Ovary (tissue), 7 donors: ENCODE measurements at regions not wholly inside any gene's neighbourhood (a gene's known extent, or its start where the extent isn't known, plus 50 kb on each side); places are given as distances from the start of the nearest gene placed in this dataset.

Experiments
- DNase-seq, 5 donors: peaks; one replicate each; pipeline ENCODE4 v3.0.0-alpha.2; 2019 to 2020
- H3K27ac ChIP-seq, 2 donors: fragments of 200-600 bp; one replicate each; pipeline versions ENCODE4 v1.5.1 to v1.8.0; 2019 to 2022
- H3K27me3 ChIP-seq: fragments of 200-600 bp; one replicate; pipeline ENCODE4 v1.8.0; 2022
- H3K36me3 ChIP-seq: fragments of 200-600 bp; sonication (generic); one replicate; pipeline ENCODE4 v1.5.1; 2019
- H3K4me1 ChIP-seq: one replicate; pipeline ENCODE4 v1.8.1; 2013; ENCODE audit warnings: mild to moderate bottlenecking, moderate library complexity; ENCODE audit not compliant: insufficient read depth
- H3K4me3 ChIP-seq: fragments of 200-600 bp; sonication (generic); one replicate; pipeline ENCODE4 v1.5.1; 2017
- H3K9me3 ChIP-seq, 2 donors: fragments of 200-600 bp in 1 of 2; sonication (generic) in 1 of 2; one replicate each; pipeline versions ENCODE4 v1.5.1 to v1.8.1; 2013 to 2019; ENCODE audit warnings: mild to moderate bottlenecking in 1 of 2, moderate library complexity in 1 of 2
- CTCF ChIP-seq, 3 donors: fragments of 450-650 bp in 2 of 3; fragments of 200-600 bp in 1 of 3; IDR thresholded peaks; one replicate each; pipeline versions ENCODE4 v1.5.1 to v1.8.0; 2016 to 2022; ENCODE audit warnings: antibody characterized with exemption in 3 of 3, mild to moderate bottlenecking in 1 of 3
- EP300 ChIP-seq: sonication (generic); formaldehyde crosslinking; IDR thresholded peaks from one replicate; pipeline ENCODE4 v1.6.1; 2017; ENCODE audit warnings: antibody characterized with exemption
- POLR2A ChIP-seq: fragments of 450-650 bp; IDR thresholded peaks from one replicate; pipeline ENCODE4 v1.6.1; 2017; ENCODE audit warnings: antibody characterized with exemption, mild to moderate bottlenecking, moderate library complexity
- WGBS, 3 donors: extraction: QIAGEN DNeasy Blood & Tissue Kit in 1 of 3; methylation state at CpG; one replicate each; pipeline versions ENCODE4 v1.1.5 to v1.1.7; 2013 to 2017; 5-methylcytosine and 5-hydroxymethylcytosine counted together
- intact Hi-C, 4 donors: fragments of 100-400 bp; cut with DNase I; formaldehyde crosslinking; loops; one replicate each; pipeline versions ENCODE4 v1.11.0 to v1.15.1; 2022 to 2023
- donor health status: DM: no; HTN: no; CAD: no; lungs with moderate emphysema.
- donor health status: DM: no; HTN: no; CAD: no.
- donor health status: Bipolar disorder and iron deficiency.
- donor health status: DM: no; HTN: no; CAD: no.
- donor health status: DM: yes; HTN: yes; CAD: no.

- no peak for TF ChIP-seq EP300
- no peak for TF ChIP-seq CTCF (IDR thresholded peaks at IDR 0.05)
- no peak for TF ChIP-seq POLR2A
- WGBS, 3 donors, result 83 to 88% (median 86%) methylated on average over 2 of the region's 2 CpGs
- H3K4me1 ChIP-seq, result no peaks in the 10 kb centered on the region
- no peak for DNase-seq
- no peaks in the 10 kb centered on the region for H3K27me3 ChIP-seq
- H3K4me3 ChIP-seq, result no peak overlapping the region
- no peak overlapping the region for H3K27ac ChIP-seq
- no peaks in the 10 kb centered on the region for H3K9me3 ChIP-seq
- H3K36me3 ChIP-seq, result no peaks in the 10 kb centered on the region
- intact Hi-C loops, result no loop called here
Measured at GRCh38 chr3:159624616-159625015, 364.0 kb upstream of the IL12A start.

- no peaks in the 10 kb centered on the region for H3K36me3 ChIP-seq
- no peak overlapping the region for H3K27ac ChIP-seq
- intact Hi-C loops, result no loop called here
- TF ChIP-seq POLR2A (no peak), EP300 (no peak), CTCF (IDR thresholded peaks at IDR 0.05) (no peak)
- H3K4me3 ChIP-seq, result no peak overlapping the region
- H3K4me1 ChIP-seq, result no peaks in the 10 kb centered on the region
- H3K27me3 ChIP-seq, result no peaks in the 10 kb centered on the region
- no peak for DNase-seq
- WGBS, 3 donors, result 83 to 90% (median 85%) methylated on average over 4 of the region's 4 CpGs
- H3K9me3 ChIP-seq, result no peaks in the 10 kb centered on the region
Measured at GRCh38 chr3:159625594-159625993, 363.0 kb upstream of the IL12A start.

GRCh38 chr3:159626598-159626997 lies 362.0 kb upstream of the IL12A start:
- intact Hi-C loops, result no loop called here
- no peaks in the 10 kb centered on the region for H3K4me1 ChIP-seq
- no peaks in the 10 kb centered on the region for H3K9me3 ChIP-seq
- TF ChIP-seq EP300 (no peak), CTCF (IDR thresholded peaks at IDR 0.05) (no peak), POLR2A (no peak)
- H3K27me3 ChIP-seq, result no peaks in the 10 kb centered on the region
- H3K27ac ChIP-seq, result no peak overlapping the region
- DNase-seq, result no peak
- H3K4me3 ChIP-seq, result no peak overlapping the region
- WGBS, 3 donors, result 42 to 59% (median 50%) methylated on average over 1 of the region's 1 CpG
- H3K36me3 ChIP-seq, result no peaks in the 10 kb centered on the region

- Histone ChIP-seq H3K4me1 (no peaks in the 10 kb centered on the region), H3K9me3 (no peaks in the 10 kb centered on the region), H3K36me3 (no peaks in the 10 kb centered on the region), H3K27ac (no peak overlapping the region), H3K4me3 (no peak overlapping the region), H3K27me3 (no peaks in the 10 kb centered on the region)
- no peak for DNase-seq
- WGBS, 3 donors, result 89 to 95% (median 92%) methylated on average over 2 of the region's 2 CpGs
- intact Hi-C loops, result no loop called here
- TF ChIP-seq POLR2A (no peak), EP300 (no peak), CTCF (IDR thresholded peaks at IDR 0.05) (no peak)
Measured at GRCh38 chr3:159627229-159627628, 361.4 kb upstream of the IL12A start.

GRCh38 chr3:159627634-159628033 lies 361.0 kb upstream of the IL12A start:
- WGBS, 3 donors, result 54 to 61% (median 55%) methylated on average over 4 of the region's 4 CpGs
- no peak for DNase-seq
- H3K4me3 ChIP-seq, result no peak overlapping the region
- no peaks in the 10 kb centered on the region for H3K27me3 ChIP-seq
- H3K27ac ChIP-seq, result no peak overlapping the region
- intact Hi-C loops, result no loop called here
- no peaks in the 10 kb centered on the region for H3K4me1 ChIP-seq
- H3K9me3 ChIP-seq, result no peaks in the 10 kb centered on the region
- no peak for TF ChIP-seq POLR2A
- TF ChIP-seq EP300, result no peak
- TF ChIP-seq CTCF (IDR thresholded peaks at IDR 0.05), result no peak
- H3K36me3 ChIP-seq, result no peaks in the 10 kb centered on the region
